ENCODE measurements at regions not wholly inside any gene's neighbourhood (a gene's known extent, or its start where the extent isn't known, plus 50 kb on each side); places are given as distances from the start of the nearest gene placed in this dataset.

GRCh38 chr5:169417676-169418075 lies 116.7 kb upstream of the SLIT3 start:
- no peak overlapping the region for H2AFZ ChIP-seq (ENCODE audit: low read length)
- no peaks in the 10 kb centered on the region for H3K36me3 ChIP-seq (ENCODE audit: insufficient read depth, low read length)
- no peak for DNase-seq (ENCODE audit: insufficient read length, low spot score, missing footprints)
- H3K4me2 ChIP-seq (ENCODE audit: insufficient read depth, low read length), result no peak overlapping the region
- no peaks in the 10 kb centered on the region for H3K79me2 ChIP-seq (ENCODE audit: insufficient read depth, low read length)
- no peaks in the 10 kb centered on the region for H3K27me3 ChIP-seq (ENCODE audit: insufficient read depth, low read length)
- no peak overlapping the region for H3K4me3 ChIP-seq (ENCODE audit: insufficient read depth, low read length)
- no peaks in the 10 kb centered on the region for H4K20me1 ChIP-seq (ENCODE audit: insufficient read depth, low read length)
- no peaks in the 10 kb centered on the region for H3K9me3 ChIP-seq (ENCODE audit: low read depth, low read length)
- TF ChIP-seq CTCF (IDR thresholded peaks at IDR 0.05; ENCODE audit: extremely low read depth, low read depth, low read length), result no peak
- H3K4me1 ChIP-seq (ENCODE audit: insufficient read depth, low read length), result peaks cover 51% of the 10 kb centered on the region
- H3K27ac ChIP-seq (ENCODE audit: low read depth, low read length), result peak overlapping the region; percentile 79

- Histone ChIP-seq H4K20me1 (ENCODE audit: insufficient read depth, low read length) (no peaks in the 10 kb centered on the region), H3K27me3 (ENCODE audit: insufficient read depth, low read length) (no peaks in the 10 kb centered on the region), H3K4me1 (ENCODE audit: insufficient read depth, low read length) (peaks cover 56% of the 10 kb centered on the region), H3K36me3 (ENCODE audit: insufficient read depth, low read length) (no peaks in the 10 kb centered on the region), H3K27ac (ENCODE audit: low read depth, low read length) (peak overlapping the region; percentile 79), H2AFZ (ENCODE audit: low read length) (peak overlapping the region; percentile 13), H3K9me3 (ENCODE audit: low read depth, low read length) (no peaks in the 10 kb centered on the region), H3K79me2 (ENCODE audit: insufficient read depth, low read length) (no peaks in the 10 kb centered on the region), H3K4me2 (ENCODE audit: insufficient read depth, low read length) (peak overlapping the region; percentile 64), H3K4me3 (ENCODE audit: insufficient read depth, low read length) (peak overlapping the region; percentile 33)
- no peak for TF ChIP-seq CTCF (IDR thresholded peaks at IDR 0.05; ENCODE audit: extremely low read depth, low read depth, low read length)
- DNase-seq (ENCODE audit: insufficient read length, low spot score, missing footprints), result peak; percentile 83
Observed at GRCh38 chr5:169416583-169417196, 115.8 kb upstream of the SLIT3 start.

- Histone ChIP-seq H3K27me3 (ENCODE audit: insufficient read depth, low read length) (no peaks in the 10 kb centered on the region), H3K4me3 (ENCODE audit: insufficient read depth, low read length) (no peak overlapping the region), H3K27ac (ENCODE audit: low read depth, low read length) (peak overlapping the region; percentile 79)
Observed at GRCh38 chr5:169415948-169416347, 115.0 kb upstream of the SLIT3 start.

GRCh38 chr5:169415371-169415770 lies 114.4 kb upstream of the SLIT3 start:
- no peak for DNase-seq (ENCODE audit: insufficient read length, low spot score, missing footprints)
- Histone ChIP-seq H3K27ac (ENCODE audit: low read depth, low read length) (peak overlapping the region; percentile 18), H3K79me2 (ENCODE audit: insufficient read depth, low read length) (no peaks in the 10 kb centered on the region), H2AFZ (ENCODE audit: low read length) (no peak overlapping the region), H4K20me1 (ENCODE audit: insufficient read depth, low read length) (no peaks in the 10 kb centered on the region), H3K27me3 (ENCODE audit: insufficient read depth, low read length) (no peaks in the 10 kb centered on the region), H3K9me3 (ENCODE audit: low read depth, low read length) (no peaks in the 10 kb centered on the region), H3K4me3 (ENCODE audit: insufficient read depth, low read length) (no peak overlapping the region), H3K4me1 (ENCODE audit: insufficient read depth, low read length) (peaks cover 57% of the 10 kb centered on the region), H3K36me3 (ENCODE audit: insufficient read depth, low read length) (no peaks in the 10 kb centered on the region), H3K4me2 (ENCODE audit: insufficient read depth, low read length) (no peak overlapping the region)
- no peak for TF ChIP-seq CTCF (IDR thresholded peaks at IDR 0.05; ENCODE audit: extremely low read depth, low read depth, low read length)

More at GRCh38 chr5:169415948-169416347, 115.0 kb upstream of the SLIT3 start:
- Histone ChIP-seq H3K79me2 (ENCODE audit: insufficient read depth, low read length) (no peaks in the 10 kb centered on the region), H3K4me1 (ENCODE audit: insufficient read depth, low read length) (peaks cover 57% of the 10 kb centered on the region), H4K20me1 (ENCODE audit: insufficient read depth, low read length) (no peaks in the 10 kb centered on the region), H3K36me3 (ENCODE audit: insufficient read depth, low read length) (no peaks in the 10 kb centered on the region), H3K9me3 (ENCODE audit: low read depth, low read length) (no peaks in the 10 kb centered on the region), H2AFZ (ENCODE audit: low read length) (no peak overlapping the region), H3K4me2 (ENCODE audit: insufficient read depth, low read length) (peak overlapping the region; percentile 64)
- no peak for DNase-seq (ENCODE audit: insufficient read length, low spot score, missing footprints)
- no peak for TF ChIP-seq CTCF (IDR thresholded peaks at IDR 0.05; ENCODE audit: extremely low read depth, low read depth, low read length)
